ENCODE measurements at regions not wholly inside any gene's neighbourhood (a gene's known extent, or its start where the extent isn't known, plus 50 kb on each side); places are given as distances from the start of the nearest gene placed in this dataset.

DNA sequence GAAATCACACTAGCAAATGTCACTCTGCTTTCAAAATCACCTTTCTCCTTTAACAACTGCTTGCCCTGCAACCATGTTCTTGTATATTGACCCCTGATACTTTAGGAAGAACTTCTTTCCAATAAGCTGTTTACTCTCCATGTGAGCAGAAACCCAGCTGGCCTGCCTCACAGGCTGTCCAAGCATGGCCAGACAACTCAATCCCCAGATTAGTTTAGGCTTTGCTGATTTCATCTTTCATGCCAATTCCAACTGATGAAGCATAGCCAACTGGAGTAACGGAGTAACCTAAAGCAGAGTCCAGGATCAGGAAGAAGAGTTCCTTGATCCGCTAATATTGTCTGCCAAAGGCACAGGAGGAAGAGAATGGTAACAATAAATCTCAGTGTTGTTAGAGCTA is 56.7 kb upstream of the HTR1A start:
- TF ChIP-seq, protein P1, sequence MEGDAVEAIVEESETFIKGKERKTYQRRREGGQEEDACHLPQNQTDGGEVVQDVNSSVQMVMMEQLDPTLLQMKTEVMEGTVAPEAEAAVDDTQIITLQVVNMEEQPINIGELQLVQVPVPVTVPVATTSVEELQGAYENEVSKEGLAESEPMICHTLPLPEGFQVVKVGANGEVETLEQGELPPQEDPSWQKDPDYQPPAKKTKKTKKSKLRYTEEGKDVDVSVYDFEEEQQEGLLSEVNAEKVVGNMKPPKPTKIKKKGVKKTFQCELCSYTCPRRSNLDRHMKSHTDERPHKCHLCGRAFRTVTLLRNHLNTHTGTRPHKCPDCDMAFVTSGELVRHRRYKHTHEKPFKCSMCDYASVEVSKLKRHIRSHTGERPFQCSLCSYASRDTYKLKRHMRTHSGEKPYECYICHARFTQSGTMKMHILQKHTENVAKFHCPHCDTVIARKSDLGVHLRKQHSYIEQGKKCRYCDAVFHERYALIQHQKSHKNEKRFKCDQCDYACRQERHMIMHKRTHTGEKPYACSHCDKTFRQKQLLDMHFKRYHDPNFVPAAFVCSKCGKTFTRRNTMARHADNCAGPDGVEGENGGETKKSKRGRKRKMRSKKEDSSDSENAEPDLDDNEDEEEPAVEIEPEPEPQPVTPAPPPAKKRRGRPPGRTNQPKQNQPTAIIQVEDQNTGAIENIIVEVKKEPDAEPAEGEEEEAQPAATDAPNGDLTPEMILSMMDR (IDR thresholded peaks at IDR 0.05; ENCODE audit: low read depth, low read length, missing input control): no peak
- TF ChIP-seq, protein P2, sequence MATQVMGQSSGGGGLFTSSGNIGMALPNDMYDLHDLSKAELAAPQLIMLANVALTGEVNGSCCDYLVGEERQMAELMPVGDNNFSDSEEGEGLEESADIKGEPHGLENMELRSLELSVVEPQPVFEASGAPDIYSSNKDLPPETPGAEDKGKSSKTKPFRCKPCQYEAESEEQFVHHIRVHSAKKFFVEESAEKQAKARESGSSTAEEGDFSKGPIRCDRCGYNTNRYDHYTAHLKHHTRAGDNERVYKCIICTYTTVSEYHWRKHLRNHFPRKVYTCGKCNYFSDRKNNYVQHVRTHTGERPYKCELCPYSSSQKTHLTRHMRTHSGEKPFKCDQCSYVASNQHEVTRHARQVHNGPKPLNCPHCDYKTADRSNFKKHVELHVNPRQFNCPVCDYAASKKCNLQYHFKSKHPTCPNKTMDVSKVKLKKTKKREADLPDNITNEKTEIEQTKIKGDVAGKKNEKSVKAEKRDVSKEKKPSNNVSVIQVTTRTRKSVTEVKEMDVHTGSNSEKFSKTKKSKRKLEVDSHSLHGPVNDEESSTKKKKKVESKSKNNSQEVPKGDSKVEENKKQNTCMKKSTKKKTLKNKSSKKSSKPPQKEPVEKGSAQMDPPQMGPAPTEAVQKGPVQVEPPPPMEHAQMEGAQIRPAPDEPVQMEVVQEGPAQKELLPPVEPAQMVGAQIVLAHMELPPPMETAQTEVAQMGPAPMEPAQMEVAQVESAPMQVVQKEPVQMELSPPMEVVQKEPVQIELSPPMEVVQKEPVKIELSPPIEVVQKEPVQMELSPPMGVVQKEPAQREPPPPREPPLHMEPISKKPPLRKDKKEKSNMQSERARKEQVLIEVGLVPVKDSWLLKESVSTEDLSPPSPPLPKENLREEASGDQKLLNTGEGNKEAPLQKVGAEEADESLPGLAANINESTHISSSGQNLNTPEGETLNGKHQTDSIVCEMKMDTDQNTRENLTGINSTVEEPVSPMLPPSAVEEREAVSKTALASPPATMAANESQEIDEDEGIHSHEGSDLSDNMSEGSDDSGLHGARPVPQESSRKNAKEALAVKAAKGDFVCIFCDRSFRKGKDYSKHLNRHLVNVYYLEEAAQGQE (IDR thresholded peaks at IDR 0.05): no peak
